HT-29 (cell line): ENCODE measurements at regions not wholly inside any gene's neighbourhood (a gene's known extent, or its start where the extent isn't known, plus 50 kb on each side); places are given as distances from the start of the nearest gene placed in this dataset.

Experiments
- DNase-seq: peaks from one replicate; pipeline ENCODE4 v3.0.0-alpha.2; 2015; ENCODE audit warnings: low spot score

GRCh38 chr2:62565309-62565908, 59.4 kb upstream of the TMEM17 start:
- no peak for DNase-seq

- DNase-seq: no peak
Observed at GRCh38 chr2:62564380-62565137, 58.6 kb upstream of the TMEM17 start.

DNA sequence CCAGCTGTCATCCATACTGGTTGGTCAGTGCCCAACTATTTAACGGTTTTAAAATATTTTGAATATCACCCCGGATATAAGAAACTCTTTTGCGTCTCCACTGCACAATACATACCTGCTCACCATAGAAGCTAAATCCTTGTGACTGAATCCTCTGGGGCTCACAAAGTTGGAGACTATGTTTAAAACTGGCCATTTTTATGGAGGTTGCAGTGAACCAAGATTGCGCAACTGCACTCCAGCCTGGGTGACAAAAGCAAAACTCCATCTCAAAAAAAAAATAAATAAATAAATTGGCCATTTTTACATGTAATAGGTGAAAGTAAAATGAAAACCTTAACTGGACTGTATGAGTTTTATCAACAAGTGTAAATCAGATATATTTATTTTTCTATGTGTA, 55.6 kb upstream of the TMEM17 start:
- no peak for DNase-seq

DNA sequence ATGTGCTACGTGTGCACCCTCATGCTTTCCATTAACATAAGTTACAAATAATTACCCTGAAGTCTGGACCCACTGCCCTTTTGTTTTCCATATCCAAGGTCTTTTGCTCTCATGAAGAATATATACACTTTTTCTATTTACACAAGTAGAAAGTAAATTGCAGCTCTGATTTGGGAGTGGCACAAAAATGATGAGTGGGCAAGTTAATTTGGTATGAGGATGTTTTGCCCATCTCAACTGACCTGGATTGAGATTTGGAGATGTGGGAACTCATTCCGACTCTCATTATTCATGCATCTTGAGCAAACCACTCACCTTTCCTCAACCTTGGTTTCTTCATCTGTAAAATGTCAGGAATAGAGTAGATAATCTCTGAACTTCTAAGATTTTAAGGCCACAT, 53.6 kb upstream of the TMEM17 start:
- DNase-seq: no peak

- DNase-seq: no peak
Observed at GRCh38 chr2:62558743-62559142, 52.7 kb upstream of the TMEM17 start.

DNA sequence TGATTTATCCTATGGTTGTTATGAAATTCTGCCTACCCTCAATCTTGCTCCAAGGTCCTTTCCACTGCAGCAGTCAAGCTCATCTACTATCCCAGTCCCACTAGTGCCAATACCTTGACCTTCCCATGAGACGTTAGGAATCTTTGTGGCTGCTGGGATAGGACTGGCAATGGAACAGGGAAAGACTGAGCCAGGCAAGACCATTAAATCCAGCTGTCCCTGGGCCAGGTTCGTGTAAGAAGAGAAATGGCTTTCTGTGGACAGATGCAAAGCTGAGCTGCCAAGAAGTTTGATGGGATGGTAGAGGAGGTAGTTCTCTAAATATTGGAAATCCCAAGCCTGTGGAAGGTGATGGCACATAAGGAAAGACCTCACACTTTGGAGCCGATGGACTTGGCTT, 50.1 kb upstream of the TMEM17 start:
- DNase-seq: no peak
